ENCODE measurements at regions not wholly inside any gene's neighbourhood (a gene's known extent, or its start where the extent isn't known, plus 50 kb on each side); places are given as distances from the start of the nearest gene placed in this dataset.

DNA sequence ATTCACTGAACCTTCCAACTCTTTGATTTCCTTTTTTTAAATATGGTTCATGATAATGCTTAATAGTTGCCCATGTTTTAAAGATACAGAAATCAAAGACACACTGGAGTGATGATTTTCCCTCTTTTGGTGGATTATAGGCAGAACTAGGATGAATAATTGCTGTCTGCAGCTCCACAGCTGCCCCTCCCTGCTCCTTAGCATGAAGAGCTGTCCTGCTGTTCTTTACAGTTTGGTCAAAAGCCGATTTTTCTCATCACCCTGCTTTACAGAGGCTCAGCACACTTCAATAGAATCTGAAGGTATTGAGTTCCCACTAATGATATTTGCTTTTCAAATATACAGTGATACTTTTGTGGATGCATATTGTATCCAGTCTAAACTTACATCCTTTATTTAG is 202.6 kb downstream of the AASDHPPT start:
- TF ChIP-seq, protein P1, sequence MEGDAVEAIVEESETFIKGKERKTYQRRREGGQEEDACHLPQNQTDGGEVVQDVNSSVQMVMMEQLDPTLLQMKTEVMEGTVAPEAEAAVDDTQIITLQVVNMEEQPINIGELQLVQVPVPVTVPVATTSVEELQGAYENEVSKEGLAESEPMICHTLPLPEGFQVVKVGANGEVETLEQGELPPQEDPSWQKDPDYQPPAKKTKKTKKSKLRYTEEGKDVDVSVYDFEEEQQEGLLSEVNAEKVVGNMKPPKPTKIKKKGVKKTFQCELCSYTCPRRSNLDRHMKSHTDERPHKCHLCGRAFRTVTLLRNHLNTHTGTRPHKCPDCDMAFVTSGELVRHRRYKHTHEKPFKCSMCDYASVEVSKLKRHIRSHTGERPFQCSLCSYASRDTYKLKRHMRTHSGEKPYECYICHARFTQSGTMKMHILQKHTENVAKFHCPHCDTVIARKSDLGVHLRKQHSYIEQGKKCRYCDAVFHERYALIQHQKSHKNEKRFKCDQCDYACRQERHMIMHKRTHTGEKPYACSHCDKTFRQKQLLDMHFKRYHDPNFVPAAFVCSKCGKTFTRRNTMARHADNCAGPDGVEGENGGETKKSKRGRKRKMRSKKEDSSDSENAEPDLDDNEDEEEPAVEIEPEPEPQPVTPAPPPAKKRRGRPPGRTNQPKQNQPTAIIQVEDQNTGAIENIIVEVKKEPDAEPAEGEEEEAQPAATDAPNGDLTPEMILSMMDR (IDR thresholded peaks at IDR 0.05): no peak
- TF ChIP-seq POLR2AphosphoS5 (IDR thresholded peaks at IDR 0.05): no peak

Data from prostate gland (tissue), 2 donors.